ENCODE measurements at regions not wholly inside any gene's neighbourhood (a gene's known extent, or its start where the extent isn't known, plus 50 kb on each side); places are given as distances from the start of the nearest gene placed in this dataset.

GRCh38 chr16:79658301-79659033, 57.9 kb upstream of the MAF start:
- TF ChIP-seq CTCF (IDR thresholded peaks at IDR 0.05): no peak
- peak in 1 of 2 donors; percentile 43 for TF ChIP-seq EP300 (IDR thresholded peaks at IDR 0.05)
